ENCODE measurements at regions not wholly inside any gene's neighbourhood (a gene's known extent, or its start where the extent isn't known, plus 50 kb on each side); places are given as distances from the start of the nearest gene placed in this dataset.

DNA sequence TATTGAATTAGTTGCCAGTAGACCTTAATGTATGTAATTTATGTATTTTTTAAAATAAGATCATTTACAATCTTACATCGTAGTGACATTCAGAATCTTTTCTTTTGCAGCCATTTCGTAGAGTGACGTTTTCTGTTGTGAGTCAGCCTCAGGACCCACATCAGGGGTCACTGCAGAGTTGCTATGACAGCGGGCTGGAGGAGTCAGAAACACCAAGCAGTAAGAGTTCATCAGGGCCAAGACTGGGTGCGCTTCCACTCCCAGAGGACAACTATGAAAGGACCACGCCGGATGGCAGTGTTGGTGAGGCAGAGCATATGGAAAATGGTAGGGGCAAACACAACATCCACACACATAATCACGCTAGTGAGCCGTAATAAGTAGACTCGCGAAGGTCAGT, 199.9 kb downstream of the PCDH7 start:
- no peak for DNase-seq
- Mint-ChIP-seq H3K27ac (no peak overlapping the region), H3K27me3 (no peaks in the 10 kb centered on the region), H3K4me1 (no peaks in the 10 kb centered on the region), H3K4me3 (no peak overlapping the region), H3K9me3 (peaks cover 2% of the 10 kb centered on the region), H3K36me3 (no peaks in the 10 kb centered on the region)

DNA sequence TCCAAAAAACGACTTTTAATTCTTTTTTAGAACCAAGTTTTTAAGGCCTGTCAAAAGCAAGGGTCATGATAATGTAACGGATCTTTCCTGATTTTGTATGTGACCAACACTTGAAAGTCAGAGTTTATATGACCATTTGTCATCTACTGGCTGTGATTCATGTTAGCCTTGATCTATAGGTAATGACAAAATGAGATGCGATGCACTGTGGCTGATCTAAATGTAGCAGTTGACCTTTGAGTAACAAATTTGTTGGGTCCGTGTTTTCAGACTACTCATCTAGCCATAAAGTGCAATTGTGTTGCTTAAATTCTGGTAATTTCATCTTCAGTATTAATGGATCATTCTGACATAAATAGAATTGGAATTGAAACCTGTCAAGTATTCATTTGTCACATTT, 202.5 kb downstream of the PCDH7 start:
- H3K9me3 Mint-ChIP-seq: peaks cover 2% of the 10 kb centered on the region

DNA sequence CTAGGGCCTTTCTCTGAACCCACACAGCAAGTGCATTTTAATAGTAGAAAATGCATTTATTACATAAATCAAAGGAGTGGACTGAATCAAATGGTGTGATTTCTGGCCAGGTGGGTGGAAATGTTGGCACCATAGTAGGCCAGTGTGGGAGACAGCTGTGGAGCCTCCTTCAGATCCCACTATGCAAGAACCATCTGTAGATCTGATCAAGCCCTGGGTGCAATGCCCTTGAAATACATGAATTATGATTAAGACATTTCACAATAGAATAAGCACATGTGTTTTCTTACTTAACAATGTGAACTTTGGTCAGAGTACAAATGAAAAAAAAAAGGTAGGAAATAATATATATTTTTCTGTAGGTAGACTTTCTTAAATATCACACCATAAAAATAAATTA, 204.3 kb downstream of the PCDH7 start:
- Mint-ChIP-seq H3K4me1 (no peaks in the 10 kb centered on the region), H3K9me3 (peaks cover 2% of the 10 kb centered on the region), H3K36me3 (no peaks in the 10 kb centered on the region), H3K27me3 (no peaks in the 10 kb centered on the region), H3K4me3 (no peak overlapping the region), H3K27ac (no peak overlapping the region)
- DNase-seq: no peak

More for the DNA sequence above, 202.5 kb downstream of the PCDH7 start:
- DNase-seq: no peak
- Mint-ChIP-seq H3K27ac (no peak overlapping the region), H3K27me3 (no peaks in the 10 kb centered on the region), H3K4me3 (no peak overlapping the region), H3K36me3 (no peaks in the 10 kb centered on the region), H3K4me1 (no peaks in the 10 kb centered on the region)

DNA sequence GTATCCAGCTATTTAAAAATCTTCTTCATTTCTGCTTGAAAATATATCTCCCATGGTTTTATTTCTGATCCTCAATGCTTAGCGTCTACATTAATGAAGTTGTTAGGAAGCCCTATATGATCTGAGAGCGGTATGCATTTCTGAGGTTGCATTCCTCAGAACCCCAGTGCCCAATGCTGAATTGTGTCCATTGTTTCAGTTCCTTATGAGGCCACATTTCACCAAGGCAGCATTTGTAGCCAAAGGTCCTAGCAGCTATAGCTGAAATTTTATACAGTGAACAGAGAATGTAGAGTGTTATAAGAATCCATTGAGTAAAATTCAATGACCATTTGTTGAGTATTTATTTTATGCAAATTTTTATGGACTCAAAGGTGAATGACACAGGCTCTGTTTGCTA, 209.5 kb downstream of the PCDH7 start:
- Mint-ChIP-seq H3K27me3 (no peaks in the 10 kb centered on the region), H3K4me1 (no peaks in the 10 kb centered on the region), H3K27ac (no peak overlapping the region), H3K36me3 (no peaks in the 10 kb centered on the region), H3K9me3 (no peaks in the 10 kb centered on the region), H3K4me3 (no peak overlapping the region)
- DNase-seq: no peak

DNA sequence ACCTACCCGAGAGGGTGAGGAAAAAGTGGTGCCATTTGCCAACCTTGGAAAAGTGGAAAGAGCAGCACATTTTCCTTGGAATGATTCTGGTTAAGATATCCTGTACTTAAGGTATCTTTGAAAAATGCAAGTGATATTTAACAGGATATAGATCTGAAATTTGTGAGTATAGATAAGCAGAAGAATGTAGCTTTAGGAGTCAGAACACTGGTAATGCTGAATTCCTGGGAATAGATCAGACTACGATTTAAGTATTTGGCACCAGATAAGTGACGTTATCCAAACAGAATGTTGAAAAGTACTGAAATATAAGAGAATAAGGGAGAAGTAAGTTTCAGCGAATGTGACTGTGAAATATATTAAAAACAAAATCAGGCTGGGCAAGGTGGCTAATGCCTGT, 210.1 kb downstream of the PCDH7 start:
- no peak overlapping the region for H3K4me3 Mint-ChIP-seq
- H3K9me3 Mint-ChIP-seq: no peaks in the 10 kb centered on the region
- no peaks in the 10 kb centered on the region for H3K27me3 Mint-ChIP-seq
- H3K36me3 Mint-ChIP-seq: no peaks in the 10 kb centered on the region
- no peaks in the 10 kb centered on the region for H3K4me1 Mint-ChIP-seq
- no peak for DNase-seq
- no peak overlapping the region for H3K27ac Mint-ChIP-seq

DNA sequence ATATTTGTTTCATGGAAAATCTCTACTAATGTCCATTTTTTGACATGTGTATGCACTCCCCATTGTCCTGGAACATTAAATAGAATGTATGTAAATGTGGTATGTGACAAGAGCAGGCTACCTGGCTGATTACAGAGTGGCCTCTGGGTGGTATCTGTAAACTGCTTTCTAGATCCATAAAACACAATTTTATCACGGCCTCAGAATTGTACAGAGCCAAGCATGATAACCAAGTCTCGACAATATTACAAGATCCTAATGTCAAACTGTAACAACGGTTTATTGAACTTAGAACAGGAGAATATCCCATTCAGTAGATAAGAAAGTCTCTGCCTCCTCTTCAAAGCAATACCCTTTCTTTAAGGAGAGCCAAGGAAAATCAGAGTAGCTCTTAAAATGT, 212.4 kb downstream of the PCDH7 start:
- Mint-ChIP-seq H3K27ac (no peak overlapping the region), H3K27me3 (no peaks in the 10 kb centered on the region), H3K4me1 (no peaks in the 10 kb centered on the region), H3K9me3 (no peaks in the 10 kb centered on the region), H3K4me3 (no peak overlapping the region), H3K36me3 (no peaks in the 10 kb centered on the region)
- DNase-seq: no peak

DNA sequence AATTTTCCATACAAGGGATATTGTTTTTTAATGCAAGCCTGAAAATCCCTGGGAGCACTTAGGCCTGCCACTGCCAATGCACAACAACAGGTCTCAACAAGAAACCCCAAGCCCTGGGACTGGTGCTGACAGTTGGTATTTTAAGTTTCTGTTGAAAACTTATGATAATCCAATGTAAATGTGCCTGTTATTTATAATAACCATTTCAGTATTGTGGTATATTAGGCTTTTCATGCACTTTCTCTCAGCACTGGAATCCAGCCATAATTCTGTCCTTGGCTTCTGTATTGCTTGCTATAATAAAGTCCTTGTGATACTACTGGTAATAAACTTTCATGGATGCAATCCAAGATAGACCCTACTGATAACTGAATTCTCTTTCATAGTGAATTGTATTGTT, 218.9 kb downstream of the PCDH7 start:
- no peaks in the 10 kb centered on the region for H3K27me3 Mint-ChIP-seq
- H3K4me1 Mint-ChIP-seq: no peaks in the 10 kb centered on the region
- H3K9me3 Mint-ChIP-seq: peaks cover 2% of the 10 kb centered on the region
- DNase-seq: no peak
- H3K4me3 Mint-ChIP-seq: no peak overlapping the region
- H3K27ac Mint-ChIP-seq: no peak overlapping the region
- H3K36me3 Mint-ChIP-seq: no peaks in the 10 kb centered on the region

DNA sequence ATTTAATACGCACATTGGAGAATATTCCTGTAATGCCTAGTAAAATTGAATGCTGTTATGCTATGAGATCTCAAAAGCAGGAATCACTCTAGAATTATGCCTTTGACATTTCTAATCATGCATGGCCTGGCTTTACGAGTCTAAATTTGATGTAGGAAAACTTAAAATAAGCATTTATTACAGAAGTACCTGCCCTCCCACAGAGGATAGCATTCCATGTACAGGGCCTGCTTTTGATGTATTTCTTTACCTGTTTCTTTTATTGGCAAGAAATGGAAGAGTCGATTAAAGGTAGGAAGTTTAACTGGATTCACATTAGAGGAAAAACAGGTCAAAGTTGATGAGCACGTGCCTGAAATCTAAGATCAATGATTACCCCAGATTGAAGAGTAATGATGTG, 219.5 kb downstream of the PCDH7 start:
- no peaks in the 10 kb centered on the region for H3K4me1 Mint-ChIP-seq
- H3K27ac Mint-ChIP-seq: no peak overlapping the region
- peaks cover 2% of the 10 kb centered on the region for H3K9me3 Mint-ChIP-seq
- H3K36me3 Mint-ChIP-seq: no peaks in the 10 kb centered on the region
- no peak overlapping the region for H3K4me3 Mint-ChIP-seq
- no peaks in the 10 kb centered on the region for H3K27me3 Mint-ChIP-seq
- DNase-seq: no peak

DNA sequence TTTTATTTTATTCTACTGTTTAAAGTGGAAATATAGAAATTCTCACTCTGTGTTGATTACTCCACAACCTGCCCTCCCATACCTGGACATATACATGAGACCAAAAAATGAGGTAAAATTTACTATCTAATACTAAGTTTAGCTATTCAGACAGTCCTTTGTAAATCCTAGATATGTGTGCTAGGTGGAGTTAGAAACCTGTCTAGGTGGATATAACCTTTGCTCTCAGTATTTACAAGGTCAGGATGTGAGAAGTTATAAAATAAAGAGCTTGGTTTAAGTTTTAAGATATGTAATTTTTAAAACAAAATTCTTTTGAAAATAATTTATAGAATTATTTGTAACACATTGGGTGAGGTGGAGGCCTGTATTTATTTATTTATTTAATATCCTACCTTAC, 221.5 kb downstream of the PCDH7 start:
- Mint-ChIP-seq H3K27me3 (no peaks in the 10 kb centered on the region), H3K27ac (no peak overlapping the region), H3K36me3 (no peaks in the 10 kb centered on the region), H3K4me3 (no peak overlapping the region), H3K9me3 (peaks cover 4% of the 10 kb centered on the region), H3K4me1 (no peaks in the 10 kb centered on the region)
- DNase-seq: no peak

DNA sequence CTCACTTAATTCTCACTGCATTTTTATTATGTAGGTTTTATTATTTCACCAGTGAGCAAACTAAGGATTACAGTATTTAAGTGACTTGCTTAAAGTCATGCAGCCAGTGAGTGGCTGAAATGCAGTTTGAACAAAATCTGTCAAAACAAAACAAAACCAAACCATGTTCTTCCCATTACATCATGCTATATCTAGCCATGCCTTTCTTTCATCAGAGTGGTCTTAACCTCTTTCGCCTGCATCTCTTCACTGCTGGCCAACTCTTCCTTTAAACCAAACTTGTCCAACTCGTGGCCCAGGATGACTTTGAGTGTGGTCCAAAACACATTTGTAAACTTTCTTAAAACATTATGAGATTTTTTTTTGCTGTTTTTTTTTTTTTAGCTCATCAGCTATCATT, 223.2 kb downstream of the PCDH7 start:
- H3K4me3 Mint-ChIP-seq: no peak overlapping the region
- H3K9me3 Mint-ChIP-seq: peaks cover 5% of the 10 kb centered on the region
- no peaks in the 10 kb centered on the region for H3K27me3 Mint-ChIP-seq
- no peaks in the 10 kb centered on the region for H3K36me3 Mint-ChIP-seq
- DNase-seq: no peak
- H3K27ac Mint-ChIP-seq: no peak overlapping the region
- no peaks in the 10 kb centered on the region for H3K4me1 Mint-ChIP-seq

DNA sequence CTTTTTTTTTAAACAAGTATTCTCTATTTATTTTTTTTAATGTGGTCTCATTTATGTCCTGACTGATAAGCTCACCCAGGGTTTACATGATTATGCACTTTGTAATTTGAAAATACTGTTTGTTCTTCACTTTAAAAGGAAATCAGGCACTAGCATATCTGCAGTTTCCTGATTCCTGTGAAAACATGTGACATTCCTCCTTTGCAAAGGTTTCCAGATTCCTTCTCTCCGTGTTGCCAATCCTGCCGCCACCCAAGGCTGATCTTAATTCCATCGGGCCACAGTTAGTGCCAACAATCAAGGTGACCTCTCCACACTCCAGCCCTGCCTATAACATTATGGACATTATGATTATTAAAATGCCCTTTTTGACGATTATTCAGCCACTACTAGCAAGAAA, 225.4 kb downstream of the PCDH7 start:
- peaks cover 5% of the 10 kb centered on the region for H3K9me3 Mint-ChIP-seq
- H3K36me3 Mint-ChIP-seq: no peaks in the 10 kb centered on the region
- H3K27ac Mint-ChIP-seq: no peak overlapping the region
- DNase-seq: no peak
- no peak overlapping the region for H3K4me3 Mint-ChIP-seq
- H3K4me1 Mint-ChIP-seq: no peaks in the 10 kb centered on the region
- no peaks in the 10 kb centered on the region for H3K27me3 Mint-ChIP-seq

DNA sequence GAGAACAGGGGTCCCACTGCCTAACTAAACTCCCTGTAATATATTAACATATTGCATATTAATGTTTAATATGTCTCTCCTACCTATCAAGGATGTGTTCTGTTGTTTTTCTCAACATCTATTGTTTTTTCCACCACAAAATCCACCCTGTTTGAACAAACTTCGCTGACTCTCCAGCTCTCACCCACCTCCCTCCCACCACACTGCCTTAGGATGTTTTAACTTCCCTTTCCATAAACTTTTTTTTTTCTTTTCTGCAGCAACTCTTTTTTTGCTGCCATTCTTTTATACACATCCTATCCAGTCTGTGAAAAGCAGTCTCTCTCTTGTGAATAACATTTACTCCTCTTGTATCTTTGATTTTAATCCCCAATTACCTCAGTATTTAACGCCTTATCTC, 226.1 kb downstream of the PCDH7 start:
- H3K27me3 Mint-ChIP-seq: no peaks in the 10 kb centered on the region
- no peaks in the 10 kb centered on the region for H3K4me1 Mint-ChIP-seq
- DNase-seq: no peak
- H3K36me3 Mint-ChIP-seq: no peaks in the 10 kb centered on the region
- H3K9me3 Mint-ChIP-seq: peaks cover 5% of the 10 kb centered on the region
- no peak overlapping the region for H3K27ac Mint-ChIP-seq
- H3K4me3 Mint-ChIP-seq: no peak overlapping the region

DNA sequence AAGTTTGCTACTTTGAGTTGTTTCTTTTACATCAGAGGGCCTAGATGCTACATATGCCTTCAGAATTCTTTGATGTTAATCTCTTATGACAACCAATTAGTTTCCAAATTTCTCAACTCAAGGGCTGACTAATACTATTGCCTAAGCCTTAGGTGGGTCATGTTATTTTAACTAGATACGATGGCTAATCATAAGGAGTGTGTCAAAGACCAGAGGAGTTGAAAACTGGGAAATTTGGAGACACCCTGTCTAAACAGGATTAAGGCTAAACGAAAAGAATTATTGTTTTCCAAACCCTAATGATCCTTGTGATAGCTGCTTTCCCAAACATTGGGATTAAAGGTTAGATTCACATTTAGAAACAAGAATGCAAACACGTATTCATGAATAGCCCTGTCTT, 228.5 kb downstream of the PCDH7 start:
- no peak overlapping the region for H3K4me3 Mint-ChIP-seq
- H3K36me3 Mint-ChIP-seq: no peaks in the 10 kb centered on the region
- H3K27me3 Mint-ChIP-seq: no peaks in the 10 kb centered on the region
- no peak for DNase-seq
- no peak overlapping the region for H3K27ac Mint-ChIP-seq
- H3K4me1 Mint-ChIP-seq: no peaks in the 10 kb centered on the region
- peaks cover 5% of the 10 kb centered on the region for H3K9me3 Mint-ChIP-seq

DNA sequence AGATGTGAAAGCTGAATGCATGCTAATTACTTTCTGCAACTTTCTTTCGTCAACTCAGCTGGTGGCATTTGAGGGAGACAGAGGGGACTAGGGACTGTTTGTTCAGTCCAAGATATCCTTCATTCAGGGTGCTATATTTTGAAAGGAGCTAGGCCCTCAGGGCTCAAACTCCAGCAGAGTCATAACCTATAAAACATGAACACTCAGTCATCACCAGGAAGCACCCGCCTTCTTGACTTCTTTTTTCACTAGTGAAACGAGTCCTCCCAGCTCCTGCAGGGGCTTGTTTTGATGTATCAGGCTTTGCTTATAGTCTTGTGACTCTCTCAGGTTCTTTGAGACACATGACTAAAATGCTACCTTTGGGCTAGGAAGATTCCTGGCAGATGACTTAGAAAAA, 230.6 kb downstream of the PCDH7 start:
- no peaks in the 10 kb centered on the region for H3K36me3 Mint-ChIP-seq
- H3K27ac Mint-ChIP-seq: no peak overlapping the region
- no peak overlapping the region for H3K4me3 Mint-ChIP-seq
- peaks cover 4% of the 10 kb centered on the region for H3K9me3 Mint-ChIP-seq
- H3K27me3 Mint-ChIP-seq: no peaks in the 10 kb centered on the region
- H3K4me1 Mint-ChIP-seq: no peaks in the 10 kb centered on the region
- no peak for DNase-seq

DNA sequence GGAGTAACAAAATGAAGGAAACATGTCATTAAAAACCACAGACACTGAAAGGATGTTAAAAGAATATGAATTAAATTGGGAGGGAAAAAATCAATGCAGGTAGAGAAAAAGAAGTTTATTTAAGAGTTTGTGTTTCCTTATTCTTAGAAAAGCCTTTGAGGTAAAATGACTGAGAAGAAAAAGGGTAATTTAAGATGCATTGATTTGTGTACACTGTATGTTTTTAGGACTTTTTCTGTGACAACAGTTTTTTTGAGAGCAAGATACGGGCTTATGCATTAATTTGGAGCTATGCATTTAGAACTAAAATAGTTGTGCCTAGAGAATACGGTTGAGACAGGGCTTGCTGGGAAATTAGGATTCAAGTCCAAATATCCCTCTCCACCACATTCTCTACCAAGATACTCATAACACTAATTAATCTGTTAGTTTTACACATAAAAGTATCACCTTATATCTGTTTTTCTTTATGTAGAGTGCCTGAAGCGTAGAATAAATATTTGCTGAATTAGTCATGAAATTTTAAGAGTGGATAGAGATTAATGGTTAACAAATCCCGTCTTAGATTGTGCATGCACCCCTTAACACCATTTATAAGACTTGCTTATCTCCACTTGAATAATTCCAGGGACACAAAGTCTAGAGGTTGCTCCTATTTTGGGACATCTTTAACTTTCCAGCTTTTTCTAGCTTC, 232.5 kb downstream of the PCDH7 start:
- DNase-seq: no peak
- H3K9me3 Mint-ChIP-seq: no peaks in the 10 kb centered on the region
- no peaks in the 10 kb centered on the region for H3K4me1 Mint-ChIP-seq
- no peak overlapping the region for H3K27ac Mint-ChIP-seq
- H3K27me3 Mint-ChIP-seq: no peaks in the 10 kb centered on the region
- H3K4me3 Mint-ChIP-seq: no peak overlapping the region
- no peaks in the 10 kb centered on the region for H3K36me3 Mint-ChIP-seq

DNA sequence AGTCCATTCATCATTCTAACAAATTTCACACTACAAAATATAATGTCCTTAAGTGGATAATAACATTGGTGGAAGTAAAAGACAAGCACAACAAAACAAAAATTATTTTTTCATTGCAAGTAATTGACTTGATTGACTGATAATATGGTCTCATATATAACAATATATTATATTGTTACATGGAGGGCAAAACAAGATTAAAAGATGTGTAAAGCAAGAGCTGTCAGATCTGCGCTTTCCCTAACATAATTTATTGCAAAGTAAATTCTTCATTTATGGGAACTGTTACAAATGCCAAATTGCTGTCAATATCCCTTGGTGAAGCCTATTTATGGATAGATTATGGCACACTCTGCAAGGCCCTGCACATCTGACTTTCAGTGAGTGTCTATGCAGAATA, 233.6 kb downstream of the PCDH7 start:
- no peaks in the 10 kb centered on the region for H3K27me3 Mint-ChIP-seq
- no peak for DNase-seq
- no peaks in the 10 kb centered on the region for H3K36me3 Mint-ChIP-seq
- H3K4me3 Mint-ChIP-seq: no peak overlapping the region
- H3K27ac Mint-ChIP-seq: no peak overlapping the region
- H3K9me3 Mint-ChIP-seq: no peaks in the 10 kb centered on the region
- no peaks in the 10 kb centered on the region for H3K4me1 Mint-ChIP-seq

DNA sequence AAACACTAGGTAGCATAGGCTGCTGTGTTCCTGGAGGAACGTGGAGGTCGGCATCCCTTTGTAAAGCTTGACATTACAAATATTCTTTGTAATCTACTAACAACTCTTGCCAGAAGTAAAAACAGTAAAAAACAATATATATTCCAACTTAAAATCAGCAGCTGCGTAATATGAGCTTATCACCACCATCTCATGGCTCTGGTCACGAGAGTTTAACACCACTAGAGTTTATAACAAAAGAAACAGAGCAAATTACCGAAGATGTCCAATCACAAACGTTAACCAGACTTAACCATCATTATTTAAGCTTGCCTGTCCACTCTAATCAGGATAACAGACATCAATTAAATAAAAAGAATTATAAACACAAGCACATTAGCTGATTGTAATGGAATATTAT, 236.7 kb downstream of the PCDH7 start:
- H3K4me1 Mint-ChIP-seq: no peaks in the 10 kb centered on the region
- DNase-seq: no peak
- no peak overlapping the region for H3K27ac Mint-ChIP-seq
- H3K4me3 Mint-ChIP-seq: no peak overlapping the region
- no peaks in the 10 kb centered on the region for H3K36me3 Mint-ChIP-seq
- H3K9me3 Mint-ChIP-seq: no peaks in the 10 kb centered on the region
- no peaks in the 10 kb centered on the region for H3K27me3 Mint-ChIP-seq
